HG03066 (cell line): ENCODE measurements at regions not wholly inside any gene's neighbourhood (a gene's known extent, or its start where the extent isn't known, plus 50 kb on each side); places are given as distances from the start of the nearest gene placed in this dataset.

ENCODE experiments used
- ATAC-seq: cut with Tn5 transposase; IDR thresholded peaks from one replicate; pipeline ENCODE4 v1.9.1; 2021; ENCODE audit warnings: low read depth; ENCODE audit not compliant: unreplicated experiment

DNA sequence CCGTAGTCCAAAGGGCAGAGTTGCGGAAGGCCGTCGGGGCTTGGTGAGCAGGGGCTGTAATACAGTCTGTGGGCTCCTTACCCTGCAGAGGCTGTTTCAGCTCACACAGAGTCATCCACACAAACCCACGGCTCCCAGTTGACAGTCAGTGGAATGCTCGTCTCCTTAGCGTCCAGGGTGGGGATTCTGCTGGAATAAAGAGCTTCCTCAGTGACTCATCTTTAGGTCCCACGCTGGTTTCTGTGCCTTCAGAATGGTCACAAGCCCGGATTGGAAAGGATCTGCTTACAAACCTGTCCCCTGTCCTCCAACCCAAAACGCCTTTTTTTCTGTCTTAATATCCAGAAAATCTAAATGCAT lies 201.3 kb upstream of the TPM1 start:
- ATAC-seq: no peak

DNA sequence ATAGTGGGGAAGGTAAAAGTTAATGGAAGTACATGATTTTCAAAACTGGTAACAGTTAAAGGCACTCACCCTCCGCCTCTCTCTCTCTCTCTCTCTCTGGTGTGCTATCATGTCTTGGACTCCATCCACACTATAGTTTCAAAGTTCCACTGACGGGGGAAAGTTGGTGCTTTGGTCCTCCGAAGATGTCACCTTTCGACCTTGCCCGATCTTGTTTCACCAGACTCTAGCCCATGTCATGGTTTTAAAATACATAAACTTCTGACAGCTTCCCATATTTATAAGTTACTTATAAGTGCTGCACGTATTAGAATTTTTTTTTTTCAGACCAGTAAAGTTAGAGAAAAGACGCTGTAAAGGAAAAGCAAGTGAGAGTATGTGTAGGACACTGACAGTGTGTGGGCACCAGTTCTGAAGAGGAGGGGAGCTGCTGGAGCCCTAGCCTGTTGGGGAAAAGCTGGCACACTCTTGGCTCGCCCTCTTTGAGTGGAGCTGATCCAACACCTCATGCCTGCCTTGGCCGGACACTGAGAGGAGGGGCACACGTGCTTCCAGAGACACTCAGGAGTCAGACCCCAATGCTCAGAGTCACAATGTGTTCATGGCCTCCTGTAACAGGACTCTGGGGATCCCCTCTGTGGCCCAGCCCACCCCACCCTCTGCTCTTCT lies 200.5 kb upstream of the TPM1 start:
- no peak for ATAC-seq

DNA sequence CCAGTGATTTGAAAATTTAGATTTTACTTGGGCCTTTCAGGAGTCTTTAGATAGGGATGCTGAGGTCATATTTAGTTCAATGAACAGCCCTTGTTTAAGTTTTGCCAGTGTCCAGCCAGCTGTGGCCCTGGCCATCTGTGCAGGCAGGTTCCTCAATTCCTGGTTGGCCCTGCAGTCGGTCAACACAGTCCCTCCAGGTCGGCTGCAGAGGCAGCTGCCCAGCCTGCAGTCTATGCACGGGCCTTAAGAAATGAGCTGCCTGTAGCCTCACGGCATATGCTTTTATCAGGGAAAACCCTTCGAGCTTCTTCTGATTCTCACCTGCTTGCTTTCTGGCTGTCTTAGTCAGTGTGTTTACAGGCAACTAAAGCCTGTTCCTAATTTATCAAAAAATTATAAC lies 199.2 kb upstream of the TPM1 start:
- no peak for ATAC-seq

DNA sequence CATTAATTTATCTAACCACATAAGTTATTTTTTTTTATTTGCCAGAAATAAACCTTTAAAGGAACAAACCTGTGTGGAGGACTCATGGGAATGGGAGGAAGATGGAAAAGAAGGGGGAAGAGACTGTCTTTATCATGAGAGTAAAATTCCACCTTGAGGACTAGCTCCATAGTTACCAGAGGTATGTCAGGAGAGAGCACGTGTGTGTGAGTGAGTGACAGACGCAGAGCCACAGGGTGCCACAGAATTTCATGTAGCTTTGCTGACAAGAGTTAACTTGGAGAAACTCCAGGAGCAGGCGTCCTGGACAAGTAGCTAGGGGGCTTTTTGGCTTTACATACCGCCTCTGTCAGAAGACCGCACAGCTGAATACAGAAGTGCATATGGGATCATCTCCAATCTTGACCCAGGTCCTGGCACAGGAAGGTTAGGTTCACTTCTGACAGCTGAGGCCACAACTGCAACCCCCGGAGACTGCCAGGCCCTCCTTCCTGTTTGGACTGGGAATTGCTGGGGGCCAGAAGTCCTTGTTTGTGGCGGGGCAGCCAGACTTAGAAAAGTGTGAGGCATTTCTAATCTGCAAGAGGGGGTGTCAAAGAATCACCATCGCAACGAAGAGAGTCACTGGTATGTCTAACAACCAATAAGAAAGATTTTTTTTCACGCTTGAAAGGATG lies 197.8 kb upstream of the TPM1 start:
- no peak for ATAC-seq

DNA sequence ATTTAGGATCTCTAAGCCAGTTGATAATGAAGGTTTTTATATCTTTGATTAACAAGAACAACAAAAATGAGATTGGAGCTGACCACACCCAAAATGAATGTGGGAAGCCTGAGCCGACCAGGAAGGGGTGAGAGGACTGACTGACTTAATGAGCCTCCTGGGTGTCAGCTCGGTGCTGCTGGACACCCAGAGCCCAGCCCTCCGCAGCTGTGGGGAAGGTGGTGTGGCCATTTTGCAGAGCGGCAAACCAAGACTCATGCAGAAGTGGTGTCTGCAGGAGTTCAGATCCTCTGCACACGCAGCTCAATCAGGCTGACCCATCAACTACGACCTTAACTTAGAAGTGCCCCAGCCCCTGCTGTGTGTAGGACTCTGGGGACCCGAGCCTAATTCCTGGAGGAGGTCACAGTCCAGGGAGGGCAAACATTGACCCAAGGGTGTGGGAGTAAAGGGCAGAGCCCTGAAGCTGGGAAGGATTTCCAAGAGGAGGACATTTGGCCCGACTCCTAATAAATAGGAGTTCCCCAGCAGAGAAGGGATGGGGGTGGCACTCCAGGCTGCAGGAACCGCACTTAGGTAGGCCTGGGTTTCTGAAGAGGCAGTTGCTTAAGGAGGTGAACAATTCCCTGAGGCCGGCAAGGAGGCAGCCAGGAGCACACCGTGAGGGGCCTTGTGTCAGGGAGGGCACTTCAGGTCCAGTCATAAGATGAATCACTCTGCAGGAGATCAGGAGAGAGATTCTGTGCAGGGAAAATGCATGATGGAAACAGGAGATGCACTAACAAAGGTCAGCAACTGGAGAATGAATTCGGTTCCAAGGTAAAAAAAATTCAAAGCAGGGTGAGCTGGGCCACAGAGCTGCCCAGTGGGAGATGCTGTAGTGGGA lies 197.1 kb upstream of the TPM1 start:
- no peak for ATAC-seq

DNA sequence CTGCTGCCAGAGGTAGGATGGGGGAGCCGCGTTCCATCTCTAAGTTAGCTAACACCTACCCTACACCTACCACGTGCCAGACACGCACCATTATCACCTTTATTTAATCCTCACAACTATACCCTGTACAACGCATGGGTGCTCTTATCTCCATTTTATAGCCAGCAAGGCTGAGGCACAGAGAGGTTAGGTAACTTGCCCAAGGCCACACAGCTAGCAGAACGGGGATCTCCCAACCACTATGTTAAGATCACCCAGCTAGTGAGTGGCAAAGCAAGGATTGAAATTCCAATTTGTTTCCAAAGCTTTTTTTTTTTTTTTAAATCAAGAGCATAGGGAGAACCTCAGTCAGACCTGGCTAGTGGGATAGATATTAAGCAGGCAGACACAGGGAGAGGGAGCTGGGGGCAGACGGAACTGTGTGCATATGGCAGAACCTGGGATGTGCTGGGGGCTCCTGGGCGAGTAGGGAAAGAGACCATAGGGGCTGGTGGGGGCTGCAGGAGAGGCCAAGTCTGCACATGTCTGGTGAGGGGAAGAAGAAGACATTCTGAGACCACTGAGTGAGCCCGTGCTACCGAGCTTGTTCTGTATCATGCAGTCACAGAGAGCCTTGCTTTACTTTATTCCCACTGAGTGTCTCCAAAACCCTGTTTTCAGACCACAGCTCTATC lies 196.3 kb upstream of the TPM1 start:
- no peak for ATAC-seq

DNA sequence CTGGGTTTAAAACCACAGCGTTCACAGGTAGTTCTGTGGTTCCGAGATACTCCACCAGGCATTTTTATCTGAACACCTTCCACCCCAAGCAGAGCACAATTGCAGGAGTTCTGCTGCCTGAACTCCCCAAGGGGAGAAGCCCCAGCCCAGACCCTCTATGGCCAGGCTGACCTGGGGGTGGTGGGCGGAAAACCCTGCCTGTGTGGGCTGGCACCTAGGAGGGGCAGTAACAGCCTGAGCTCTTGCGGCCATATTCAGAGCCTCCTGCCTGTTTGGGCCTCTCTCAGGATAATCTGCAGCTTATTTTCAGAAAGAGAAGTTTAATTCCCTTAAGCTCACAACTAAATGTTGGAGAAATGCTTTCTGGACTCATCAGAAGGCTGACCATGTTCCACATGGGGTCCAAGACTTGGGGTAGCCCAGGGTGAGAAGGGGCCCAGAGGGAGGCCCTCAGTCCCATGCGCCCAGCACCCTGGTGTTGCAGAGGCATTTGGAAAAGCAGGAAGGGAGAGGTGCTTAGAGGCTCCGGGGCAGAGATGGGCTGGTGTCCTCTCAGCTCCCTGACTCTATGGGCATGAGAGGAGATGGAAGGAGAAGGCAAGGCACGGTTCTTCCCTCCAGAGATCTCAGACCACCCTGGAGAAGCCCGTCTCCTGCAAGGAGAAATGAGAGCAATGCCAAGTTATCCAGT lies 195.6 kb upstream of the TPM1 start:
- ATAC-seq: no peak

DNA sequence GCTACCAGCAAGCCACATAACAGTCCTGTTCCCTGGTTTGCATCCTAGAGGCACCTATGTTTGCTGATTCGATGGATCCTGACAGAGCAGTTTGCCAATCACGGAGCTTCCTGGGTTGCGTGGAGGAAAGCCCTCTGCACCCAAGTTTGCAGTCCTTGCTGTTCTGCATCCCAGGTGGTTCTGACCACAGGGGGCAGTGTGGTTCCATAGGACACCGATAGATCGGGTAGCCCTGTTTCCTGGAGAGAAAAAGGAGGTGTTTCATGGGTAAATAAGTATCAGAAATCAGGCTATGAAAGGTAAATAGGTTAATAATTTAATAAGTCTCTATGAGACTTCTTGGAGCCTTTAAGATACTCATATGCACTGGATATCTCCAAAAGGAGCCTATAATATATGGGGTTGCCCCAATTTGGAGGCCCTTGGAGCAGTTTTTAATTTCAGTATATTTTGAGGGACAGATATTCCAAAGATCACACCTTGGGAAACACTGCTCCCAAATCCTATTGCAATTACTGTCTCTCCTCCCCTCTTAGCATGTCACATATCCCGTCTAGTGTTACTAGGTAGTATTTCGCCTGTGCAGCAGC lies 194.6 kb upstream of the TPM1 start:
- ATAC-seq: no peak

DNA sequence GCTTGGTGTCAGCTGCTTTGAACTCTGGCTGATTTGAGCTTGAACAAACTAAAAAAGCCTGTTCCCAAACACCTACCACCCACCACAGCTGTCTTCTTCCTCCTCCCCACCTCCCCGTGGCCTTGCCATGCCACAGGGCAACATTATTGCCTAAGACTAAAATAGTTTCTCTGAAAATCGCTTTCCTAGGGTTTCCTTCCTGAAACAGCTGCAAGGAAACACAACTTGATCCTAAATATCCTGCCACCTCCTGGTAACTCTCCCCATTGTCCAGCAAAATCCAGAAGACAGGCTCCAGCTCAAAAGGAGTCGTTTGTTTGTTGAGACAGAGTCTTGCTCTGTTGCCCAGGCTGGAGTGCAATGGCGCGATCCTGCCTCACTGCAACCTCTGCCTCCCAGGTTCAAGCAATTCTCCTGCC lies 193.9 kb upstream of the TPM1 start:
- ATAC-seq: no peak

DNA sequence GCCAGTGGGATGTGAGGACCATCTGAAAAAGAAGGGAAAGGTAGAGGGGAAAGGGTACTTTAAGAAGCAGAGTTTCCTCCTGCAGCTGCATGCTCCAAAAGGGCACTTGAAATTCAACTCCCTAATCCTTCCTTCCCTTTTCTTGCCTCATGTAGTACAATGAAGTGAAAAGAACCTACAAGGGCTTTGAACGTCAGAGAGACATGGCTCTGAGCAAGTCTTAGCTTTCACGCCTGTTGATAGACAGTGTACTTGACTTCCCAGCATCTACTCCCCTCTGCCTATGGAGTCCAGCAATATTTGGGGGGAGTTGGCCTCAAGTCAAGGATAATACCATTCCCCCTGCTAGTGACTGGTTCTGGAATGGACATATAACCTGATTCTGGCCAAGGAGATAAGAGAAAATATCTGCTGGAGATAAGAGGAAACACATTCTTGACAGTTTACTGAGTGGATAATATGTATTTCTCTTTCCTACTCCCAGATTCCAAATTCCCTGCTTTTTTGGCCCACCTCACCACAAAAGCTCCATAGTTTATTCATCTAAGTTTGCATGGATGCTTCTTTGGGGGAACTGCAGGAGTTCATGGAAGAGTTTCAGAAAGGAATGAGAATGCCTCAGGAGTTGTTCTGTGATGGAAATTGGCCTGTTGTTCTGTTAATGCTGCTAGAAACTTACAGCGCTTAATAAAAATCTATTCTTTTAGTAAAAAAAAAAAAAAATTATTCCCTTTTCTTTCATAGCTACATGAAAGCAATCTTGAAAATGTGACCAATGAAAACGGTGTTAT lies 193.0 kb upstream of the TPM1 start:
- ATAC-seq: no peak

DNA sequence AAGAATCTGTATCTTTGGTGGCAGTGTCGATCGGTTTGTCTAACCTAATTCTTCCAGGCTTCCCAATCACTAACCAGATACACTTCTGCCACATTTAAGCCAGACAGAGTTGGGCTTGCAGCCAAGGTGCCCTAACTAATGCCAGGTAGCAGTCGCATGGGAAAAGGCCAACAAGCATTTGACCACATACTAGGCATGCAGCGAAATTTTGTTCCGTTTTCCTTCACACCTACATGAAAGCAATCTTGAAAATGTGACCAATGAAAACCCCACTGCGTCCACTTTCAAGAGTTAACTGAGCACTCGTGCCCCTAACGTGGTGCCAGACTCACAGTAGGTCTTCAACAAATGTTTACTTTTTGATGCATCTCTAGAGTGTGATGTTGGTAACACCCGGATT lies 192.2 kb upstream of the TPM1 start:
- no peak for ATAC-seq

DNA sequence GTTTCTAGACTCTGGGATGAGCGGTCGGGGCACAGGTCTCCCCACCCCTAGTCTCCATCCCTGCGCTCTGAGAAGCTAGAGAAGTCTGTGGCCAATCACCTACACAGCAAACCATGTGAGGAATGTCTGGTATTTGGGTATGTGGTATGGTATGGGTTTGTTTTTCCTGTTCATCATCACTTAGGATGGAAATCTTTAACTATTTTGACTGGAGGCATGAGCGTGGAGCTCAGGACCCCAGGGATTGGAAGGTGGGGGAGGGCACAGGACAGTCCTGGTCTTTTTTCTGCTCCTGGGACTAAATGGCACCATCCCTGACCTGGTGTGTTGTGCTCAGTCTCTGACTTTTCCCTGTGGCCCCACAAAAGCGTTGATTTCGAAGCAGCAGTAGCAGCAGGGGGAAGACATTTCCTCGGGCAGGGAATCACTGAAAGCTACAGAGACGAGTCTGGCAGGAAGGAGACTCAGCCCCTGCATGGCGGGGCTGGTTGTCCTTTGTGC lies 191.7 kb upstream of the TPM1 start:
- ATAC-seq: no peak

DNA sequence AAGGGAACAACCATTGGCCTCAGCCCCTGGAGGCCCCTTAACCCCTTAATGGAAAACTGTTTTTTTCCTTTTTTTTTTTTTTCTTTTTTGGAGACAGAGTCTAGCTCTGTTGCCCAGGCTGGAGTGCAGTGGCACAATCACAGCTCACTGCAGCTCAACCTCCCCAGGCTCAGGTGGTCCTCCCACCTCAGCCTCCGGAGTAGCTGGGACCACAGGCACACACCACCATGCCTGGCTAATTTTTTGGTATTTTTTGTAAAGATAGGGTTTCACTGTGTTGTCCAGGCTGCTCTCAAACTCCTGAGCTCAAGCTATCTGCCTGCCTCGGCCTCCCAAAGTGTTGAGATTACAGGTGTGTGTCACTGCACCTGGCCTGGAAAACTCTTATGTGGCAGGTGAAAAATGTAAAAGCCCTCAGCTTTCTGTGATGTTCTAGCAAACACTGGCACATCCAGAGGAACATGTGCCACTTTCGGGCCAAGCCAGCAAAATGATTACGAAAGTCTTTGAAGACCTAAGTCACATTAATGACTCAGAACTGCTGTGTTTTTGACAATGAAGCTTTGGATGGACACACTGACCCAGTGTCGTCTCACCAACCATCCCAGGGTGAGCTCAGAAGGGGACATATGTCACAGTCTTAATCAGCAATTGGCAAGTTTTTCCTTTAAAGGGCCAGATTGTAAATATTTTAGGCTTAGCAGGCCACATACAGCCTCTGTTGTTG lies 189.3 kb upstream of the TPM1 start:
- ATAC-seq: no peak

DNA sequence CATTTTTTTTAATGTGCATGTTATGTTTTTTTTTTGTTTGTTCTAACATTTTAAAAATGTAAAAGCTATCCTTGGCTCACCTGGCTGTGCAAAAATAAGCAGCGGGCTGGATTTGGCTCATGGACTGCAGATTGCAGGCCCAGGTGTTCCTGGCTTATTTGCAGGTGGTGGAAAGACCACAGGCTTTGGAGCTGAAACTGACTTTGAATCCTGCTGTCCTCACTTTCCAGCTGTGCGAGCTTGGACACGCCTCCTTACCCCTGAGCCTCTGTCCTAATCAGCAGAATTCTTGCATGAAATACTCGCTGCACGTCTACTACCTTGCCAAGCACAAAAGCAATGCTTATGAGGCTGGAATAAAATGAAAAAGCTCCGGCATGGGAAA lies 188.7 kb upstream of the TPM1 start:
- no peak for ATAC-seq

DNA sequence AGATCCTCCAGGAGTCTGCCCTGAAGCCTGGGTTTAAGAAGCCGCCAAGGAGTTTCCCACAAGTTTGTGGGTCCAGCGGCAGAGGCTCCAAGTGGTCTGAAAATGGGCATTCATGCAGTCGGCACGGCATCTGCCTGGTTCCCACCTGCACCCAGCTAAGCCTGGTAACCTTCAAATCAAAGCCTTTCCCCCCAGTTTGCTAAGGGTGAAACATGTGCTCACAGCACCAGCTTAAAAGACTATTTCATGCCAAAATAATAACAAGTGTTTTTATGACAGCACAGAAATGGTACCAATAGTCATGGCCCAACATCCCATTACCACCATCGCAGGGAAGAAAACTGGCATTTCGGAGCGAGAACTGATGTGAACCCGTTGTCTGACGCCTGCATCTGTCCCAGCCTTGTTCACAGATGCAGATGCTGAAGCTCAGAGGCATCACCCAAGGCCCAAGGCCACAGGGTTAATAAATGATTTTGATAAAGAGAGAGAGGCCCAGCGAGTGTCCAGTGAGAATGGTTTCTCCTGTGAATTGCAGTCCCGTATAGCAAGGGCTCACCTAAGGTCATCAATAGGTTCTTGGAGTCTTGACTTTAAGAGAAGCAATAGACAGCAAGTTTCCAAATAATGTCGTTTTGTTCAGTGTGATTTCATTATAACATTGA lies 188.0 kb upstream of the TPM1 start:
- no peak for ATAC-seq

DNA sequence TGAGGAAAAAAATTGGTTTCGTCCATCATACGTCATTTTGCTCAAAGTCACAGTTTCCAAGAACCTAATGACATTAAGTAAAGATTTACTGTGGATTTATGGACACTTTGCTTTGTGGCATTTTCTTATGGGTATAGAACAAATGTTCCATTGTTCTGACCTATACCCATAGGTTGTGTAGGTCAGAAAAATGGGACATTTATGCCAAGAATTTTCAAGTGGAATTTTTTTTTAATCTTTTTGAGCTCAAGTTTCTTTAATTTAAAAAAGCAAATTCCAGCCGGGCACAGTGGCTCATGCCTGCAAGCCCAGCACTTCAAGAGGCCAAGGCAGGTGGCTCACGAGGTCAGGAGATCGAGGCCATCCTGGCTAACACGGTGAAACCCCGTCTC lies 187.5 kb upstream of the TPM1 start:
- ATAC-seq: no peak

DNA sequence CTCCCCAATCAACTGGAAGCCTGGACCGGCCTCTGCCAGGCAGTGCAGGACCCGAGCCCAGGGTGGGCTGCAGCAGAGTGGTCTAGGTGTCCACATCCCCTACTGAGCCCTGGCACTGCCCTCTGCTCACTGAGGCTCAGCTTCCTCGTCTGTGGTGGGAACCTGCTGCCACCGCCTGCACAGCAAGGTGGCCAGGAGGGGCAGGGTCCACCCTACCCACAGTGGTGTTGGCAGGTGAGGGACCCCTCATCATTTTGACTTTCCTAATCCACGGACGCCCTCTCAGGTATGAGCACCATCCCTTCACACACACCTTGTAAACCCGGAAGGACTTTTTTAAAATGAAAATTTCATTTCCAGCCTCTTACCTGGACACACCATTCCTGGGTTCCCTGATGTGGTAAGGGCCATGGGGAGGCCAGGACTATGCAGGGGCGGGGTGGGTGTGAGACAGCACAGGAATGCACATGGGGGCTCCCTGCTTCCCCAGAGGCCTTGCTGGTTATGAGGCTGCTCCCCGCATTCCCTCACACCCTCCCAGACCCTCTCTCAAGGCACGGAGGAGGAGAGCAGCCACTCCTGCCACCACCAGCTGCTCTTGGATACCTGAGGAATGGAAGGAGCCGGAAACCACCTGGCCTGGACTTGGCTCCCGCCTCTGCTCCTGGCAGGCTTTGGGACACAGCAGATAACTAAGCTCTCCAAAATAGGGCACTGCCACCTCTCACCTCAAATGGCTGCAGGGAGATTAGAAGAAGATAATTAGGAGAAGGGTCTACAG lies 185.9 kb upstream of the TPM1 start:
- ATAC-seq: no peak
